CD4-positive, alpha-beta T cell (primary cell): ENCODE measurements at regions not wholly inside any gene's neighbourhood (a gene's known extent, or its start where the extent isn't known, plus 50 kb on each side); places are given as distances from the start of the nearest gene placed in this dataset.

Experiments used
- ATAC-seq: fragments of 200-7000 bp; cut with Tn5 transposase; one replicate; pipeline ENCODE4 v1.10.0; 2022; ENCODE audit warnings: mild to moderate bottlenecking; ENCODE audit not compliant: poor library complexity
- CTCF ChIA-PET: fragments of 350-600 bp; sonication (Branson Sonifier 250); formaldehyde crosslinking; loops from one replicate; lab custom pipeline; 2021; ENCODE audit warnings: antibody characterized with exemption, inconsistent platforms; lab: Charles Lee
- POLR2A ChIA-PET: fragments of 350-600 bp; sonication (Branson Sonifier 250); formaldehyde crosslinking; loops from one replicate; lab custom pipeline; 2021; ENCODE audit warnings: antibody characterized with exemption, inconsistent platforms; lab: Charles Lee
- DNase-seq, 14 experiments: peaks; one replicate each; pipeline ENCODE4 v3.0.0-alpha.2; 2013 to 2020; ENCODE audit warnings: mixed read lengths in 2 of 14
- H3K27ac ChIP-seq, 2 donors: one replicate each; pipeline versions ENCODE4 v1.5.1 to v1.7.0; 2013; ENCODE audit warnings: low read length in 2 of 2, low read depth in 1 of 2, mild to moderate bottlenecking in 1 of 2
- H3K27me3 ChIP-seq, 2 experiments: 1 replicate in 1 of 2; 2 replicates in 1 of 2; pipeline versions ENCODE4 v1.6.1 to v1.7.0; 2013; ENCODE audit warnings: low read length in 2 of 2, control low read depth in 1 of 2, mild to moderate bottlenecking in 1 of 2, moderate library complexity in 1 of 2; ENCODE audit not compliant: insufficient read depth in 2 of 2, control insufficient read depth in 1 of 2
- H3K36me3 ChIP-seq: one replicate; pipeline ENCODE4 v1.6.1; 2013; ENCODE audit warnings: low read length, control low read depth; ENCODE audit not compliant: insufficient read depth
- H3K4me1 ChIP-seq: one replicate; pipeline ENCODE4 v1.6.1; 2013; ENCODE audit warnings: low read length, control low read depth; ENCODE audit not compliant: insufficient read depth
- H3K4me3 ChIP-seq: one replicate; pipeline ENCODE4 v1.5.1; 2013; ENCODE audit warnings: mild to moderate bottlenecking, low read length, moderate library complexity
- H3K9me3 ChIP-seq, 2 experiments: 1 replicate in 1 of 2; 2 replicates in 1 of 2; pipeline versions ENCODE4 v1.6.1 to v1.7.0; 2013; ENCODE audit warnings: low read length in 2 of 2, mild to moderate bottlenecking in 2 of 2, control low read depth in 1 of 2, moderate library complexity in 1 of 2; ENCODE audit not compliant: control insufficient read depth in 1 of 2, insufficient read depth in 1 of 2
- H3K27ac Mint-ChIP-seq: one replicate; pipeline ENCODE4 v1.8.0; 2020; ENCODE audit warnings: mixed read lengths
- H3K27me3 Mint-ChIP-seq: one replicate; pipeline ENCODE4 v1.8.0; 2021; ENCODE audit warnings: mixed read lengths
- H3K36me3 Mint-ChIP-seq: one replicate; pipeline ENCODE4 v1.8.0; 2021; ENCODE audit warnings: low read depth, mixed read lengths
- H3K4me1 Mint-ChIP-seq: one replicate; pipeline ENCODE4 v1.8.0; 2021; ENCODE audit warnings: low read depth, mixed read lengths
- H3K4me3 Mint-ChIP-seq: one replicate; pipeline ENCODE4 v1.8.0; 2020; ENCODE audit warnings: mild to moderate bottlenecking, mixed read lengths
- H3K9me3 Mint-ChIP-seq: one replicate; pipeline ENCODE4 v1.8.0; 2020; ENCODE audit warnings: mixed read lengths
- intact Hi-C, 2 experiments: fragments of 100-400 bp; cut with DNase I in 1 of 2; cut with micrococcal nuclease in 1 of 2; formaldehyde crosslinking; loops; one replicate each; pipeline versions ENCODE4 v1.15.1 to v1.9.0; 2023 to 2025; cut with DNase I, micrococcal nuclease
- TF ChIP-seq, protein P1 (sequence below): fragments of 200-600 bp; IDR thresholded peaks from one replicate; pipeline ENCODE4 v1.8.0; 2022; ENCODE audit warnings: antibody characterized with exemption, mild to moderate bottlenecking

DNA sequence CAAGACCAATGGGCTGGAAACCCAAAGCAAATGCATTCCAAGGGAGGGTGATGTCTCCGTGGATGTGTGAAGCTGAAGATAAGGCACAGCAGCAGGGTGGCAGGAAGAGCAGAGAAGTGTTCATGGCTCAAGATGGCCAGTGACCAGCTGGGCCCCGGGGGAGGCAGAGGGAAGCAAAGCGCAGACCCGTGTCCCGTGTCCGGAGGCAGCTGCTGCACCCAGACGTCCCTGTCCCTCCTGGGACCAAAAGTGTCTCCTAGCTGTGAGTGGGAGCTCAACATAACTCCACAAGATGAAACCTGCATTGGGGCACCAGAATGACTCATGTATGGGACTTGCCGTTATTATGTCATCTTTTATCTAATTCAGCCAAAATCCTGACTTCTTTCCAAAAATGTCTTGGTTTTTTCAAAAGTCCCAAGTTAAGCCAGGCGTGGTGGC lies 118.2 kb downstream of the RIPK4 start:
- H3K9me3 Mint-ChIP-seq = no peaks in the 10 kb centered on the region
- H3K27me3 Mint-ChIP-seq = peaks cover 15% of the 10 kb centered on the region
- H3K4me3 Mint-ChIP-seq = no peak overlapping the region
- no peak overlapping the region for H3K27ac ChIP-seq
- ChIA-PET CTCF (no interaction called here), POLR2A (no interaction called here)
- no peak overlapping the region for H3K4me3 ChIP-seq
- H3K27ac Mint-ChIP-seq = no peak overlapping the region
- DNase-seq (no peak), ATAC-seq (no peak)
- no peaks in the 10 kb centered on the region for H3K4me1 Mint-ChIP-seq
- H3K4me1 ChIP-seq = no peaks in the 10 kb centered on the region
- H3K36me3 Mint-ChIP-seq = no peaks in the 10 kb centered on the region
- TF ChIP-seq, protein P1, sequence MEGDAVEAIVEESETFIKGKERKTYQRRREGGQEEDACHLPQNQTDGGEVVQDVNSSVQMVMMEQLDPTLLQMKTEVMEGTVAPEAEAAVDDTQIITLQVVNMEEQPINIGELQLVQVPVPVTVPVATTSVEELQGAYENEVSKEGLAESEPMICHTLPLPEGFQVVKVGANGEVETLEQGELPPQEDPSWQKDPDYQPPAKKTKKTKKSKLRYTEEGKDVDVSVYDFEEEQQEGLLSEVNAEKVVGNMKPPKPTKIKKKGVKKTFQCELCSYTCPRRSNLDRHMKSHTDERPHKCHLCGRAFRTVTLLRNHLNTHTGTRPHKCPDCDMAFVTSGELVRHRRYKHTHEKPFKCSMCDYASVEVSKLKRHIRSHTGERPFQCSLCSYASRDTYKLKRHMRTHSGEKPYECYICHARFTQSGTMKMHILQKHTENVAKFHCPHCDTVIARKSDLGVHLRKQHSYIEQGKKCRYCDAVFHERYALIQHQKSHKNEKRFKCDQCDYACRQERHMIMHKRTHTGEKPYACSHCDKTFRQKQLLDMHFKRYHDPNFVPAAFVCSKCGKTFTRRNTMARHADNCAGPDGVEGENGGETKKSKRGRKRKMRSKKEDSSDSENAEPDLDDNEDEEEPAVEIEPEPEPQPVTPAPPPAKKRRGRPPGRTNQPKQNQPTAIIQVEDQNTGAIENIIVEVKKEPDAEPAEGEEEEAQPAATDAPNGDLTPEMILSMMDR = no peak
- H3K9me3 ChIP-seq = no peaks in the 10 kb centered on the region
- H3K27me3 ChIP-seq = peaks cover 2% of the 10 kb centered on the region in 2 experiments
- no peaks in the 10 kb centered on the region for H3K36me3 ChIP-seq
- intact Hi-C loops = no loop called here

DNA sequence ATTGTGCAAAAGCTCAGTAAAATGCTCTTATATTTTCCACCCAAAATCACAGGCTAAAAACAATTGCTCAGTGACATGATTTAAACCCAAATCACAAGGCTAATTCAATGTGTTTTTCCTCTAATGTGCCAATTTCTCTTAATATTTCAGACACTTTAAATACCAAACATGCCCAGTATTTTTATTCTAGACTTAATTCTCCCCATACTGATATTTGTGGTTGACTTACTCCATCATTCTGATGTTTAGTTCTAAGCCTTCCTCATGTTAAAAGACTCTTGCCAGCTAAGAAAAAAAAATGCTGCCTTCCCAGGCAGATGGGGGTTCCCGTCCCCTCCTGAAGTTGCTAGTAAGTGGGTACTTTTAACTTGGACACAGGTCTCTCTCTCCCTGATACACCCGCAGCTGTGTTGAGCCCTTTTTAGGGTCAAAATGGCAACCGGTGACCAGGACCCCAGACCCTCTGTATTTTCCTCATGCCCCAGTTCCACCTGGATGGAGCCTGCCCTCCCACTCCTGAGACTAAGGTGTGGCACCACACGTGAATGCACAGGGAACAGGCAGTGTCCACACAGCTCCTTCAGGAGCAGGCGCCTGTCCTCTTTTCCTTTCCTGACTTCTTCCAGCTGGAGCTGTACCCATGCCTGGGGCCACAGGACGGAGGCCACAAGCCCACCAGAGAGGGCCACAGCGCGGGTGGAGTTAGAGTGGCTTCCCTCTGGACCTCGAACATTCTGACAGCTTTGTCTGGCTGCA lies 118.9 kb downstream of the RIPK4 start:
- TF ChIP-seq, protein P1 = no peak
- ATAC-seq = no peak
- CTCF ChIA-PET = no interaction called here
- no peak for DNase-seq
- H3K27me3 Mint-ChIP-seq = peaks cover 9% of the 10 kb centered on the region
- Histone ChIP-seq H3K4me3 (no peak overlapping the region), H3K36me3 (no peaks in the 10 kb centered on the region), H3K27me3 (peaks cover 2 to 8% of the 10 kb centered on the region in 2 experiments), H3K27ac (no peak overlapping the region), H3K4me1 (no peaks in the 10 kb centered on the region), H3K9me3 (no peaks in the 10 kb centered on the region)
- no peaks in the 10 kb centered on the region for H3K4me1 Mint-ChIP-seq
- no peak overlapping the region for H3K27ac Mint-ChIP-seq
- H3K36me3 Mint-ChIP-seq = no peaks in the 10 kb centered on the region
- intact Hi-C loops = no loop called here
- POLR2A ChIA-PET = no interaction called here
- H3K9me3 Mint-ChIP-seq = no peaks in the 10 kb centered on the region
- H3K4me3 Mint-ChIP-seq = no peak overlapping the region

DNA sequence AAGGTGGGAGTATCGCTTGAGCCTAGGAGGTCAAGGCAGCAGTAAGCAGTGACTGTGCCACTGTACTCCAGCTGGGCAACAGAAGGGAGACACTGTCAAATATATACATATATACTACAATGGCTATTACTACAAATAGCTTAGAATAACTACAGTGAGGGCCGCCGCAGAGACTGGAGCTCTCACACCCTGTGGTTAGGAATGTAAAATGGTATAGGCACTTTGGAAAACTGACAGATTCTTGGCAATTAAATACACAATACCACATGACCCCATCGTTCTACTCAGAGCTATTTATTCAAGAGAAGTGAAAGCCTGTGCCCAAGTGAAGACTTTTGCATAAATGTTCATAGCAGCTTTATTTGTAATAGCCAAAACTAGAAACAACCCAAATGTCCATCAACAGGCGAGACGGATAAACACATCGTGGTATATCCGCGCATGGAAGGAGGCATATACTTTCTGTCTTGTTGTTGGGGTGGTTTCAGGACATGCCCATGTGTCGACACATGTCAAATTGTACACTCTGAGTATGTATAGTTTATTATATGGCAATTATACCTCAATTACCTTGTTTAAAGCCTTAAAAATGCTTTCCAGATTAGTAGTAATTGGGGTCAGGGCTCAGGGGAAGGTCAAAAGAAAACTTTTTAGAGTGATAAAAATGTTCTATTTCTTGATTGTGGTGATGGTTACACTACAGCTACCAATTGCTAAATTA lies 123.4 kb downstream of the RIPK4 start:
- DNase-seq (no peak), ATAC-seq (no peak)
- intact Hi-C loops = no loop called here
- Mint-ChIP-seq H3K4me1 (no peaks in the 10 kb centered on the region), H3K27me3 (peaks cover 40% of the 10 kb centered on the region), H3K27ac (no peak overlapping the region), H3K9me3 (no peaks in the 10 kb centered on the region), H3K4me3 (no peak overlapping the region), H3K36me3 (no peaks in the 10 kb centered on the region)
- TF ChIP-seq, protein P1 = no peak
- H3K9me3 ChIP-seq = no peaks in the 10 kb centered on the region
- H3K27ac ChIP-seq = no peak overlapping the region
- no peaks in the 10 kb centered on the region for H3K4me1 ChIP-seq
- POLR2A ChIA-PET = no interaction called here
- no peak overlapping the region for H3K4me3 ChIP-seq
- peaks cover 2 to 13% of the 10 kb centered on the region in 2 experiments for H3K27me3 ChIP-seq
- CTCF ChIA-PET = interaction anchor here (0.6 kb wide), 2 partner anchors 9 to 550 kb away, joined by 3 to 4 read pairs; no protein-coding TSS in a partner anchor
- H3K36me3 ChIP-seq = no peaks in the 10 kb centered on the region
